ENCODE measurements at regions not wholly inside any gene's neighbourhood (a gene's known extent, or its start where the extent isn't known, plus 50 kb on each side); places are given as distances from the start of the nearest gene placed in this dataset.

DNA sequence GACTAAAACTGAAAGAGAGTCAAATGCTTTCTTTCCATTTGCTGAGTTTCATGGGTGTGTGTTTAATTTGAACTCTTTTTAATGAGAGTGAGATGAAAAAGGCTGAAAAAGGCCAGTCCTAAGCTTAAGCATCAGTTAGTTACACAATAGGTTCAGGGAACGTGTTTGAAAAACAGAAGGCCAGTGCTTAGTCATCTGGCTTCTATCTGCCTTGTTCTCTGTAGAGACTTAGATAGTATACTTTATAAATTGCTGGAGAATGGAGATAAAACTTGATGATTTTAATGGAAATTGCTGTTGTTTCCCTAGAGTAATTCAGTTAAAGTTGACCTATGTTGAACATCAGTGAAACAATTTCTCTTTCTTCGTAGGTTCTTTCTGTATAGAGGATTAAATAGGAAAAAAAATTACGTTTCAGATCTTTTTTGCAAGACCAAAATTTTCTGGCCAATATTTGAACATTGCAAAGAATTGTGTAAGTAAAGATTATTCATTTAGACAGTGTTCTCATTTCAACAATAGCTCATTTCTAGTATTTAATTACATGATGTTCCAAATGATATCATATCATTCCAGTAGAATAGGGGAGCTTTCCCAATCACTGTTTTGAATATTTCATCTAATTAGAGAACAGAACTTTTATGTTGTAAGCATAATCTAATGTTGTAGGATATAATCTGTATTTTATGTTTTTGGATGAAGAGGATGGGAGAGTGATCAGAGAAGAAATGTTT, 1088.8 kb downstream of the ADGRL3 start:
- DNase-seq: no peak

DNA sequence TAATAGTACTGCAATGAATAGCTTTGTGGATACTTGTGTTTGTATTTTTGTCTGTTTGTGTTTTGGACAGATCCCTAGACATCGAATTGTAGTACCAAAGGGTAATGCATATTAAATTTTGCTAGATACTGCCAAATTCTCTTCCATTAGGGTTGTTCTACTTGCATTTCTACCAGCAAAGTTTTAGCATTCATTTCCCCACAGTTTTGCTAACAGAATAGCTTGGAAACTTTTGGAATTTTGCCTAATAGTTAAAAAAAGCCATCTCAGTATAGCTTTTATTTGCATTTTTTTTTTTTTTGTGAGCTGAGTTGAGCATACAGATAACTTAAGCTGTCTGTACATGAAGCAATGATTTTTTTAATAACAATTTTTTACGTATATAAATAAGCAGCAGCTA, 1084.9 kb downstream of the ADGRL3 start:
- no peak for DNase-seq

DNA sequence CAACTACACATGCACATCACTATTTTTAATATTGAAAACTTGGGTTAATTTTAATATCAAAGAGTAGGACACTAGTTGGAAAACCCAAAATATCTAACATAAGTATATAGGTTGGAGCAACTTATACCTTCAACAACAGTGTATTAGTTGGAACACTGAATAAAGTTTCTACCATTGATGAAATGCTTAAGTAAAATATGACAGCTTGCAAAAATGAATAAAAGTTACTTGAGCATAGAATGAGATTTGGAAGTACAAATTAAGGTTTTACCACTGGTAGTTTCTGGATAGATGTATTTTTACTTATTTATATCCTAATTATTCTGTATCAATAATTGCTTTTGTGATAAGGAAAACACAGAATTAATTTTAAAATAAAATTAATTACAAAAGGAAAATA, 1079.6 kb downstream of the ADGRL3 start:
- no peak for DNase-seq

DNA sequence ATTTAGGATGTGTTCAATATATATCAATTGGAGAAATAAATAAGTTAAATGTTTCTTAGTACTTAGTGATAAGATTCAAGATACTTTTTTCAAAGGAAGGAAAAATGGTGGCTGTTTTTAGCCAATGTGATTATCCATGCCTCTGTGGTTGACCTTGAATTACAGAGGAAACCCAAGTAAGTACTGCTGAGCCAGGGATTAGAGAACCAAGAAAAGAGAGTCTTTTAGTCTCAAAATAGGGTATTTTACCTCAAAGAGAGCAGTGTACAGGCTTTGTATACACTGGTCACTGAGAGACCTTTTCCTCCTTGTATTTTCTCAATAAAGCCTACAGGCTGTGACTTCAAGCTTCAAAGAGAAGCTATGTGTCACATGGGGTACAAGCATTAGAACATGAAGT, 1075.3 kb downstream of the ADGRL3 start:
- DNase-seq: no peak

DNA sequence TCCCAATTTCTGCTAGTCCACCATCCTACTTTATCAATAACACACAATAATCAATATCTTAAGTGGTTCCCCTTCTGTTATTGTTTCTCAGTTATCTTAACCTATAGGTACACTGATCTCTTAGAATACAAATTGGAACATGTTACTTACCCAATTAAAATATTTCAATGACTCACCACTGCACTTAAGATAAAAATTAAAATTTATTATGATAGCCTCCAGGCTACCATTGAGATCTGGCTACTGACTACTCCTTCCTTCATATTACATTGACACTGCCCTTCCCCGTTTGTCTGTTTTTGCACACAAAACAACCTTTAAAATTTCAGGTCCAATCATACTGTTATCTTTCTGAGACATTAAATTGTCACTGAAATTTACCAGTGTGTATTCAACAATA, 1074.7 kb downstream of the ADGRL3 start:
- DNase-seq: no peak

DNA sequence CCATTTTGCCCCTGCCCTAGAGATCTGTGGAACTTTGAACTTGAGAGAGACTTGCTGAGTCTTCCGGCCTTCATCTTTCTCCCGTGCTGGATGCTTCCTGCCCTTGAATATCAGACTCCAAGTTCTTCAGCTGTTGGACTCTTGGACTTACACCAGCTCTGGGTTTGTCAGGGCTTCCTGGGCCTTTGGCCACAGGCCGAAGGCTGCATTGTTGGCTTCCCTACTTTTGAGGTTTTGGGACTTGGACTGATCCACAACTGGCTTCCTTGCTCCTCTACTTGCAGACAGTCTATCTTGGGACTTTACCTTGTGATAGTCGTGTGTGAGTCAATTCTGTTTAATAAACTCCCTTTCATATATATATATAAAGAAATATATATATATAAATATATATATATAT, 1071.0 kb downstream of the ADGRL3 start:
- DNase-seq: no peak

DNA sequence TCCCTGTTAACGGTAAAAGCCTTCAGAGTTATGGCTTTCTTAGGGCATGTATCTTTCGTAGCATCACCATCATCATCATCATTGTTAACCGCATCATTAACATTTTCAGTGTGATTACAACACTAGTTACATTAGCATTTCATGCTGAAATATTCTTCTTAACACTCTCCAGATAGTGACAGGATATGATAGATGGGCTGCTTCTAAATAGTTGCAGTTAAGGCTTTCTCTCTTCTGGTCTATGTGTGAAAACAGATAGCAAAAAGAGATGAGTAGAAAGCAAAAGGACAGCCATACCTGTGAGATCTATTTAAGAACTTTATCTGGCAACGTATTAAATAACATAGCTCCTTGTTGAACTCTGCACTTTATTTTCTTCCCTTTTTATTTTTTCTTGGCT, 1069.8 kb downstream of the ADGRL3 start:
- no peak for DNase-seq

DNA sequence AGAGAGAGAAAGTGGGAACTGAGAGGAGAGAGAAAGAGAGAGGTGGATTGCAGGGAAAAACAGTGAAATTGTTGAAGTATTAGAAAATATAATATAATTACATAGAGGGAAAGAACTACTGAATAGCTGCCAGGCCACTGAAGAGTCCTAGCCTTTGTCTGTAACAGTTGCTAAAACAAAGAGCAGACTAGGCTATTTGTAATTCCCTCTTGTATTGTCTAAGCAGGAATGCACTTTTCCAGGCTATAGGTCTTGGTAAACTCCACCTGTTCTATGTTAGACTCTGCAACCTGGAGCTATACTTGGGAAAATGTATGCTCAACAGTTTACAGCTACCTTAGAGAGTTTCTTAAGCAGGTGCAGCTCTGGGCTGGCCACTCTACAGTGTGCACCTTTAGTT, 1063.3 kb downstream of the ADGRL3 start:
- no peak for DNase-seq

DNA sequence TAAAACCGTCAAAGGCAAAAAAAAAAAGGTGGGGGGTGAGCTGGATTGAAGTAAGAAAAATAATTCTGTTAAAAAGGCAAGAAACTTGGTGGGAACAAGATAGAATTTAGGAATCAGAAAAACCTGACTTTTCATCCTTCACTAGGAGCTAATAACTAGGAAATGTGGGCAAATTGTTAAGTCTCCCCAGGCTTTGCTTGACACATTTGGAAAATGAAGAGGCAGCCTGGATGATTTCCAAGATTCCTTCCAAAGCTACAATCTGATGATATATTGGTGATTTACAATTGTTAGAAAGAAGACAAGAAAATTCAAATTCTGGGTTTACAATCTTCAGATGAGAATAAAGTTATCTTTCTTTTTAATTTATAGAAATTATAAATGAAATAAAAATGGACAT, 1062.5 kb downstream of the ADGRL3 start:
- DNase-seq: no peak

DNA sequence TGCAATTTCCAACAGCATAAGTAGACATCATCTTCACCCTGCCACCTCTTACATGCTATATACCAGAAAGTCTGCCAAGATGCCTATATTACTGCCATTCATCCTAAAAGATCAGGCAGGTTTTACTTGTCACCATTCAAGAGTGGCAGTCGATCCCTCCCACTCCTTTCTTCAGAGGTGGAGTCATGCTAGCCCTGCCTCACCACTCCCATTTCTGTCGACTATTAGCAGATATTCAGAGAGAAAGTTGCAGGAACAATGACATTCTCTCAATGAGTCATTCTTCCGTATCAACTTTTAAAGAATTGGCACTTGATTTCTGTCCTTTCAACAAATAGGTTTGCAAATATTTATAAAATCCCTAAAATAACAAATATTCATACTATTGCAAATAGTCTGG, 1060.1 kb downstream of the ADGRL3 start:
- DNase-seq: no peak

DNA sequence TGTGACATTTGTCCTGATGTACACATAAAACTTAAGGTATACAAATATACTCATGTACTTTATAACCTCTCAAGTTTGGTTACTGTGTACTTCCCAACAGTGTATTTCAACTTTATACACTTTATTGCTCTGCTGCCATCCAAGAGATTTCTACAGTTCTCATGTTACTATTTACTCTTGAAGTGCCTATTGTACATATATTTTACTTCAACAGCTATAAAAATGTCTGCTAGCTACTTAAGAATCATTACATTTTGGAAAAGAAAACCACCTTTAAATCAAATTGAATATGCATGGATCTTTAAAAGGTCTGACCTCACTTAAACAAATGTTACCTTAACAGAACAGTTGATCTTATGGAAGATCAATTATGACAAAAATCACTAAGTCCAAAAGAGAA, 1056.4 kb downstream of the ADGRL3 start:
- no peak for DNase-seq

DNA sequence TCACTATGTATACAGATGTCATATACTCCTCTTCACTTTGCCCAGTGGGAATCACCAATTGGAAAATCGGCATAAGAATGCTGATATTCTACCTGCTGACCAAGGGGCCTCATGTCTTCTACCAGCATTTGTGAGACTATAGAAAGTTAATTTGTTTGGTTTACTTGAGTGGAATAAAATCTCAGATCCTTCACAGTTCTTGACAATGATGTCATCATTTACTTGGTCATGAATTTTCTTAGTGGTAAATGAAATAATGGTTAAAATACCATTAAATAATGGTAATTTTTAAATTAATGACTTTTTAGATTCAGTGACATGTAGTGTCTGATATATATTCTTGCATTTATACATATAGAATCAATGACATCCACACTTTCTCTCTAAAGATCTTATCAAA, 1052.6 kb downstream of the ADGRL3 start:
- no peak for DNase-seq

DNA sequence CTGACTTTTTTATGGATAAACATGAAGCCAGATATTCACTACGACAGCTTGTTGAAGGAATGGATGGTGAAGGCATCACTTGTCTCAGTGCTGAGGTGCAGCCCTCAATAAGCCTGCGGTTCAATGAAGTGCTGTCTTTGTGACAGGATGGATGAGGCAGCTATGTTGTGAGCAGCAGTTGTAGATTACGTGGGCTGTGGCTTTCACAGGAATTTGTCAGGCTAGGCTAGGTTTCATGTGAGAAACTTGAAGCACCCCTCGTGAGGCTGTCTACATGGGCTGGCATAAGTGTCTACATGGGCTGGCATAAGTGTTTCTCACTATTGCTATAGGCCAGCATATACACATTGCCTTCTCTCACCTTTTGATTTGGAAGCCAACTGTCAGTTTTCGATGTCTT, 1050.0 kb downstream of the ADGRL3 start:
- no peak for DNase-seq

DNA sequence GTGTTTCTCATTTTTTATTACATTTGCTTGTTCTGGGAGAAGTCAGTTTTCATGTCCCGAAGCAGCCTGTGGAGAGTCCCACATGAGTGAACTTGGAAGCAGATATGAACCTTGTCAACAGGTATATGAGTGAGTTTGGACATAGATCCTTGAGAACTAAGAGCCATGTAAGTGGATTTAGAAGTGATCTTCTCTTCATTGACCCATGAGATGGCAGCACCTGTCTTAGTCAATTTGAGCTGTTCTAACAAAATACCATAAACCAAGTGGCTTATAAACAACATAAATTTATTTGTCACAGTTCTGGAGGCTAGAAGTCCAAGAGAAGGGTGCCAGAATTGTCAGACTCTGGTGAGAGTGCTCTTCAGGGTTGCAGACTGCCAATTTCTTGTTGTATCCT, 1043.8 kb downstream of the ADGRL3 start:
- DNase-seq: no peak

DNA sequence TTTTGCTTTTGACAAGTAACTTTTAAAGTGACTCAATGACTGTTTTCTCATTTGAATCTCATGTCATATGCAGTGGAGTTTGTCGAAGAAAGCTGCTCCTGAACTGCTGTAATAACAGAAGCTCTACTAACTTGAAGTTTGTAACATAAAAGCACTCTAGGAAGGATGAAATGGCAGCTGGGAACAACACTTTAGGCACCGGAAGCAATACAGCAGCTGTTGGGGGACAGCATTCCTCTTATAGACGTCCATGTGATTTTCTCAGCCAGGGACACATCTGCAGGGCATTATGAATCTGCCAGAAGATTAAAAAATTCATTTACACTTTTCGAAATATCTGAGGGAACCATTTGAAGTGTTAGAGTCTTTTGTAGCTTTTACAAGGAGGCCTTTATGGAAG, 1035.8 kb downstream of the ADGRL3 start:
- no peak for DNase-seq

DNA sequence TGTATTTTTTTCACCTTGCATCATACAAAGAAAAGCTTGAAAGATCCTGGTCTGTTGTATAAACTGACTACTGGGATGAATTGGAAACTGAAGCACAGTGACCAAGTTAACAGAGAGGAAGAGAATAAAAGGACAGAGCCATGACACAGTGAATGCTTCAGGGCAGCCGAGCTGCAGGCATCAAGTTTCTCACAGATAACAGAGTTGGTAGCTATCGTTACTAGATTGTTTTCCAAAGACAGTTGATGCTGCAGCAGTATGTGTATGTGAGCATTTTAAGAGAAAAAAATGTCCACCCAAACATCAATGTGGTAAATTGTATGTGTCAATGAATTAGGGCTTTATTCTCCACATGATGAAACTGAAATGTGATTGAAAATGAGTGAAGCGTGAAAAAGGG, 1032.7 kb downstream of the ADGRL3 start:
- DNase-seq: no peak

DNA sequence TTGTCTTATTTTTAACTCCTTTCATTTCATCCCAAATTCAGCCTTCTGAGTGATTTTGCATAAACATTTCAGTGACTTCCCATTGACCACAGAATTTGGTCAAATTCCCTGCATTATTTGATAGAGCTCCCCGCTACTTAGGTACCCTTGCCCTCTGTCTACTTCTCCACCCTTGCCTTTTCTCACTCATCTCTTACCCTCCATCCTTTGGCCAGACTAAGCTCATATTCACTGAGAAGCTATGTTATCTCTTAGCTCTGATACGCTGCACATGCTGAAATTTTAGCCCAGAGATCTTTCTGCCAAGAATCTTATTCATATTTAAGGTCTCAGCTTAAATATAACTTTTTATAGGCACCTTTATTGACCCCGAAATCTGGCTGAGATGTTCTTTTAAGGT, 1031.9 kb downstream of the ADGRL3 start:
- no peak for DNase-seq

DNA sequence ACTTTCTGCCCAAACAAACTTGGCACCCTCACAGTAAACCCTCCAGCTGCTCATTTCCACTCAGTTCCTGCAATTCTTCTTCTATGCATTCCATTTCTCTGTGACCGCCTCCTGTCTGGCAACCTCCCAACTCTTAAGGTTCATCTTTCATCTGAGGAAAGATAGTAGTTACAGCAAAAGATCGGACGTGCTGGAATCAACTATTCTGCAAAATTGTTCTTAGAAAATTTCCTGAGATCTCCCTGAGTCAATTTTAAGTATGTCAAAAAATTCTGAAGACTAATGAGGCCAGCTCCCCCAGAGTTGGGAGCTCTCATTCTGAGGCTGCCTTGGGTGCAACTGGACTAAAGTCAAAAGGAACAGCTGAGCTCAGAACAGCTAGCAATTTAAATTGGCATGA, 1026.0 kb downstream of the ADGRL3 start:
- no peak for DNase-seq

DNA sequence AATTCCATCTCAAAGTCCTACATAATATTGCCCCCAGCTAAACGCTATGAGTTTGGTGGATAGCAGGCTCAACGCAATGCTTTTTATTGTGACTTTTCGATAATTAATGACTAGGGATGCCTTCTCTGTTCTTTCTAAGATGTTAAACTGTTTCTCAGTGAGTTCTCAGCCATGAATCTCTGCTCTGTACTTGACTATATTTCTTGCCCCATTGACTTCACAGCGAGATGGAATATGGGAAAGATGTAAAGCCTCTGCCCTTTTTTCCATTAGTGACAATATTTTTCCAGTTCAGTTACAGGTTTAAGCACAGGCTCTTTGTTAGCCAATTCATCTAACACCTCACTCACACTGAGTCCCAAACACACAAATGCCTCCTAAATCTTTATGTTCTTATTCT, 1022.0 kb downstream of the ADGRL3 start:
- no peak for DNase-seq

DNA sequence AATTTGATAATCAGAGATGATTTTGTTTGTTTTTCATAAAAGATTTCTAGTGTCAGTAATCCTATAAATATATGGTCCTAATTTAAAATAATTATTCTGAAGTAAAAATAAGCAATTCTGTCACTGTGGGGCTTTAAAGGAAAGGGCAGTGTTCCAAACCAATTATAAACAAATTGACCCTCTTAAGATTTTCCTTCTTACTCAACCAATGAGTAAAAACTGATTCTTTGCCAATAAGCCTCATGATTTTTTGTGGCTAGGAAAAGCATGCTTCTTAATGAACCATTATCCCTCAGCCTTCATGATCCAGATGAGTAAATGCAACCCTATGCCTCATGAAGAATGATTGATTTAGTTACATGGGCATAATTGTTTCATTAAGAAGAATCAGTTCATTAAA, 1010.4 kb downstream of the ADGRL3 start:
- no peak for DNase-seq

DNA sequence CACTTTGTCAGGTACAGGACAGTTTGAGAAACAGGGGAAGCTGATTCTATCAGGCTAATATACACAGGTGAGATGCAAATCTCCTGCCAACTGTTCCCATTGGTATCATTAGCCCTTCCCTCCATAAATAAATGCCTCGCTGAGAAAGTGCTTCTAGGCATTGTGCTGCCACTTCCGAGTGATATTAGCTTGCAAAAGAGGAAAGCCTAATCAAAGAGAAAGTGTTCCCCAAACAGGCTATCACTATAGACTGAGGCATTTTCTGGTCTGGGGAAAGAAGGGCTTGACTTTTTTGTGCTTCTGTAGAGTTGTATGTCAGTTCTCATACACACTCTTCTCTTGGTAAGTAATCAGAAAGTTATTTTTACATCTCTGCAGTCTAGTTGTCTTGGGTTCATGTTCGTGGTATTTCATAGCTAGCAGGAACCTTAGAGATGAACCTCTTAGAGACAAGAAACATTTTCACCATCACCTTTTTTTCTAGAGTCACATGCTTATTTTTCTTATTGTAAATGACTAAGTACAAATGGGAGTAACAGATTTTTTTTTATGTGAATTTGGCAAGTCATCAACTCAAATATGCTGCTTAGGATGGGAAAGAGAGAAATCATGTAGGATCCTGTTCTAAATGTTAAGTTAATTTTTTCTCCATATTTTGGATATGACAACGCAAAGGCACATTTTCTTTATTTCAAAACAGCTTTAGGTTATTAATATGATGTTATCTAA, 1009.8 kb downstream of the ADGRL3 start:
- no peak for DNase-seq

DNA sequence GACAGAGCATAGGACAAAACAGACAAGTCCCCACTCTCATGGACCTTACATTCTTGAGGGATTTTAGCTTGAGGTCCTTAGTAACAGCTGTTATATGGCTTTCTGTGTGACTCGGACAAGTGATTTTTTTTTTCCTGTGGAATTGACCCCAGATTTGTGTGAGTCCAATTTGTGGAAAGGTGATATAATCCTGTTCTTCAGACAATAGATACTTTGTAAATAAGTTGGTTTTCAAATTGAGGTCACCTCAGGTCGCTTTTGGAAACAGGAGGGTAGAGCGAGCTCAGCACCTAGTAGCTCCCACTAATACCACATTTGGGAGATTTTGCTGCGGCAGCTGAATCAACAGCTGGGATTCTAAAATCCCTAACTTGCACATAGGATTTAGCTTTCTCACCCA, 1008.8 kb downstream of the ADGRL3 start:
- DNase-seq: no peak

DNA sequence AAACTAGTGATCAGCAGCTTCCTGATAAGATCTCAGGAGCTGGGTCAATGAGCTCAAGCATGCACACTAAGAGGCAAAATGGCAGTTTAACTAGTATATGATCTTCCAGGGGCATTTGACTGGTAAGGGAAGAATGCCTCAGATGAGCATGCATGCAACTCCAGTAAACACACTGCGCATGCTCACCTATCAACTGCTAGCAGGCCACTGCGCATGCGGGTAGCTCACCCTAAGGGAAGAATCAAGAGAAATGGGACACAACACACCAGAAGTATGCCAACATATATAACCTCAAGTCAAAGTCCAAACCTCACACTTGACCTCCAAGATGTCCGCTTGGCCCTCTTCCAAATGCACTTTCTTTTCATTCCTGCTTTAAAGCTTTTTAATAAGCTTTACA, 1004.0 kb downstream of the ADGRL3 start:
- DNase-seq: no peak

DNA sequence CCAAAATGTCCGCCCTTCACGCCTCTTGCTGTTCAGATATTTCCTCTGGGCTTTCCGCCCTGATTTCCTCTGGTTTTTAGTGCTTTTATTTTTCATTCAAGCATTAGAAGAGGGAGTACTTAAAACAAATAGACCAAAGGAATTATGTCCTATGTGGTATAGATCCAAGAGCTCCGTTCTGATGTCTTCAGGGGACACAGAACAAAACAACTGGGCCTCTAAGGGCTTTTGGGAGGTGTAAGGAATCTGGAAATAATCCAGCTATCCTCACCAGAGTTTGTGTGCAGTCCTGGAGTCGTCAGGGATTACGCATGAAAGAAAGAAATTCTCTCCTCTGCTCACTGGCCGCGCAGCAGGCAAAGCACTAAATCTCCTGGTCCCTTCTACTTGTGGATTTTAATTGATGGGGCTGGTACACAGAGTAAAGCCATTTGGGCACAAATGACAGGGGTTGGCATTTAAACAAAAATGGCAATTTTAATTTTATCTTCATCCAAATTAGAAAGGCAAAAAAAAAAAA, 999.2 kb downstream of the ADGRL3 start:
- DNase-seq: no peak

DNA sequence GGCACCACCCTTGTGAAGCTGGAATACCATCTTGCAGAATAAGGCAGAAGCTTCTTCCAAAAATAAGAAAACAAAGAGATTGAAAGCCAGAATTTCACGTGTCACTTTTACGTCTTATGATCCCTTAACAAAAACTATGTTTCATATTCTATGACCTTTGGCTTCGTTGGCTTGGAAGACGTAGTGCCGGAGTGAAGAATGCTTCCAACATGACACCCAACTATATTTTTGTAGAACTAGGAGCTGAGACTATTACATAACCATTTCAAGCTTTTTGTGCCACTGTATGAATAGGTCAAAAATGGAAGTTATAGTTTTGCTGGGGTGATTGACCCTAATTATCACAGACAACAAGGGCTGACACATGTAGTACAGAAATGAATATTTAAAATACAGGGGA, 996.2 kb downstream of the ADGRL3 start:
- no peak for DNase-seq
